IPS-15b (cell line): ENCODE measurements at regions not wholly inside any gene's neighbourhood (a gene's known extent, or its start where the extent isn't known, plus 50 kb on each side); places are given as distances from the start of the nearest gene placed in this dataset.

Experiments
- H3K27me3 ChIP-seq: one replicate; pipeline ENCODE4 v1.6.1; 2013; ENCODE audit warnings: low read length; ENCODE audit not compliant: control insufficient read depth, insufficient read depth
- H3K36me3 ChIP-seq: one replicate; pipeline ENCODE4 v1.6.1; 2013; ENCODE audit warnings: low read length; ENCODE audit not compliant: control insufficient read depth, insufficient read depth
- H3K4me1 ChIP-seq: one replicate; pipeline ENCODE4 v1.6.1; 2013; ENCODE audit warnings: mild to moderate bottlenecking, low read length; ENCODE audit not compliant: control insufficient read depth, insufficient read depth
- H3K4me3 ChIP-seq: one replicate; pipeline ENCODE4 v1.5.1; 2013; ENCODE audit warnings: low read depth, low read length
- H3K9ac ChIP-seq: one replicate; pipeline ENCODE4 v1.6.1; 2013; ENCODE audit warnings: low read depth, mild to moderate bottlenecking, low read length
- H3K9me3 ChIP-seq: one replicate; pipeline ENCODE4 v1.6.1; 2013; ENCODE audit warnings: mild to moderate bottlenecking, low read length; ENCODE audit not compliant: control insufficient read depth, insufficient read depth

GRCh38 chr5:67383451-67383850 lies 186.9 kb upstream of the CD180 start:
- H3K9ac ChIP-seq, result no peak overlapping the region
- H3K27me3 ChIP-seq, result no peaks in the 10 kb centered on the region
- no peaks in the 10 kb centered on the region for H3K9me3 ChIP-seq
- no peak overlapping the region for H3K4me3 ChIP-seq
- no peaks in the 10 kb centered on the region for H3K4me1 ChIP-seq
- no peaks in the 10 kb centered on the region for H3K36me3 ChIP-seq

- no peaks in the 10 kb centered on the region for H3K36me3 ChIP-seq
- no peaks in the 10 kb centered on the region for H3K4me1 ChIP-seq
- H3K9ac ChIP-seq, result no peak overlapping the region
- H3K9me3 ChIP-seq, result no peaks in the 10 kb centered on the region
- no peak overlapping the region for H3K4me3 ChIP-seq
- H3K27me3 ChIP-seq, result no peaks in the 10 kb centered on the region
Observed at GRCh38 chr5:67381236-67381880, 184.8 kb upstream of the CD180 start.

GRCh38 chr5:67380431-67380830 lies 183.8 kb upstream of the CD180 start:
- Histone ChIP-seq H3K36me3 (no peaks in the 10 kb centered on the region), H3K27me3 (no peaks in the 10 kb centered on the region), H3K9me3 (no peaks in the 10 kb centered on the region), H3K9ac (no peak overlapping the region), H3K4me1 (no peaks in the 10 kb centered on the region), H3K4me3 (no peak overlapping the region)

- no peaks in the 10 kb centered on the region for H3K27me3 ChIP-seq
- H3K4me3 ChIP-seq, result no peak overlapping the region
- H3K9ac ChIP-seq, result no peak overlapping the region
- no peaks in the 10 kb centered on the region for H3K36me3 ChIP-seq
- H3K9me3 ChIP-seq, result no peaks in the 10 kb centered on the region
- H3K4me1 ChIP-seq, result no peaks in the 10 kb centered on the region
Observed at GRCh38 chr5:67379753-67380152, 183.2 kb upstream of the CD180 start.

- H3K9ac ChIP-seq, result no peak overlapping the region
- no peaks in the 10 kb centered on the region for H3K9me3 ChIP-seq
- H3K4me3 ChIP-seq, result no peak overlapping the region
- H3K27me3 ChIP-seq, result no peaks in the 10 kb centered on the region
- H3K36me3 ChIP-seq, result no peaks in the 10 kb centered on the region
- no peaks in the 10 kb centered on the region for H3K4me1 ChIP-seq
Observed at GRCh38 chr5:67378256-67378655, 181.7 kb upstream of the CD180 start.

GRCh38 chr5:67377631-67378030 lies 181.0 kb upstream of the CD180 start:
- Histone ChIP-seq H3K4me3 (no peak overlapping the region), H3K36me3 (no peaks in the 10 kb centered on the region), H3K9ac (no peak overlapping the region), H3K4me1 (no peaks in the 10 kb centered on the region), H3K27me3 (no peaks in the 10 kb centered on the region), H3K9me3 (no peaks in the 10 kb centered on the region)

GRCh38 chr5:67375606-67376005 lies 179.0 kb upstream of the CD180 start:
- H3K36me3 ChIP-seq, result no peaks in the 10 kb centered on the region
- H3K27me3 ChIP-seq, result no peaks in the 10 kb centered on the region
- no peaks in the 10 kb centered on the region for H3K4me1 ChIP-seq
- no peaks in the 10 kb centered on the region for H3K9me3 ChIP-seq
- no peak overlapping the region for H3K4me3 ChIP-seq
- H3K9ac ChIP-seq, result no peak overlapping the region

- Histone ChIP-seq H3K27me3 (no peaks in the 10 kb centered on the region), H3K9me3 (no peaks in the 10 kb centered on the region), H3K9ac (no peak overlapping the region), H3K36me3 (no peaks in the 10 kb centered on the region), H3K4me3 (no peak overlapping the region), H3K4me1 (no peaks in the 10 kb centered on the region)
Observed at GRCh38 chr5:67374378-67374777, 177.8 kb upstream of the CD180 start.

- H3K36me3 ChIP-seq, result no peaks in the 10 kb centered on the region
Observed at GRCh38 chr5:67373518-67373917, 176.9 kb upstream of the CD180 start.

GRCh38 chr5:67372887-67373286 lies 176.3 kb upstream of the CD180 start:
- H3K4me1 ChIP-seq, result no peaks in the 10 kb centered on the region
- no peak overlapping the region for H3K4me3 ChIP-seq
- no peaks in the 10 kb centered on the region for H3K36me3 ChIP-seq
- H3K27me3 ChIP-seq, result no peaks in the 10 kb centered on the region
- no peaks in the 10 kb centered on the region for H3K9me3 ChIP-seq
- no peak overlapping the region for H3K9ac ChIP-seq

More at GRCh38 chr5:67373518-67373917, 176.9 kb upstream of the CD180 start:
- H3K4me3 ChIP-seq, result no peak overlapping the region
- no peaks in the 10 kb centered on the region for H3K9me3 ChIP-seq
- no peaks in the 10 kb centered on the region for H3K4me1 ChIP-seq
- H3K9ac ChIP-seq, result no peak overlapping the region
- H3K27me3 ChIP-seq, result no peaks in the 10 kb centered on the region

- H3K9ac ChIP-seq, result no peak overlapping the region
- no peak overlapping the region for H3K4me3 ChIP-seq
- H3K27me3 ChIP-seq, result no peaks in the 10 kb centered on the region
- no peaks in the 10 kb centered on the region for H3K9me3 ChIP-seq
- H3K4me1 ChIP-seq, result no peaks in the 10 kb centered on the region
- no peaks in the 10 kb centered on the region for H3K36me3 ChIP-seq
Observed at GRCh38 chr5:67371924-67372323, 175.3 kb upstream of the CD180 start.

GRCh38 chr5:67366691-67367395 lies 170.2 kb upstream of the CD180 start:
- Histone ChIP-seq H3K27me3 (no peaks in the 10 kb centered on the region), H3K36me3 (no peaks in the 10 kb centered on the region), H3K4me1 (no peaks in the 10 kb centered on the region), H3K4me3 (no peak overlapping the region), H3K9ac (no peak overlapping the region), H3K9me3 (no peaks in the 10 kb centered on the region)
